H1 (cell line): ENCODE measurements at regions not wholly inside any gene's neighbourhood (a gene's known extent, or its start where the extent isn't known, plus 50 kb on each side); places are given as distances from the start of the nearest gene placed in this dataset.
A peak's percentile ranks its signal among the peaks of the same experiment; 100 is the strongest.

ENCODE experiments used
- CTCF ChIA-PET: fragments of 300-600 bp; sonication (Branson Sonifier 250); formaldehyde crosslinking; loops from one replicate; lab custom pipeline; 2021; ENCODE audit not compliant: partially characterized antibody; lab: Charles Lee
- POLR2A ChIA-PET: fragments of 300-600 bp; sonication (Branson Sonifier 250); formaldehyde crosslinking; loops from one replicate; lab custom pipeline; 2021; ENCODE audit warnings: inconsistent platforms; ENCODE audit not compliant: partially characterized antibody; lab: Charles Lee
- DNase-seq, 2 experiments: peaks; one replicate each; pipeline versions ENCODE4 v3.0.0 to v3.0.0-alpha.2; 2010 to 2022; ENCODE audit warnings: low spot score in 2 of 2, low read depth in 1 of 2, mixed read lengths in 1 of 2
- FAIRE-seq: peaks from 2 replicates; lab custom pipeline; 2011; peaks lifted over from hg19 to GRCh38; lab: Jason Lieb, UNC
- H2AFZ ChIP-seq: 2 replicates; pipeline ENCODE4 v1.8.1; 2012; ENCODE audit warnings: low read length, inconsistent platforms
- H2AK5ac ChIP-seq: 2 replicates; pipeline ENCODE4 v1.6.1; 2013; ENCODE audit warnings: low read depth, low read length
- H2BK120ac ChIP-seq: replicated peaks from 2 replicates; pipeline ENCODE3; 2013; ENCODE audit warnings: low read depth, low read length, inconsistent platforms
- H2BK12ac ChIP-seq: 2 replicates; pipeline ENCODE4 v1.6.1; 2013; ENCODE audit warnings: low read depth, low read length
- H2BK15ac ChIP-seq: 2 replicates; pipeline ENCODE4 v1.6.1; 2013; ENCODE audit warnings: low read length
- H2BK20ac ChIP-seq: 2 replicates; pipeline ENCODE4 v1.6.1; 2013; ENCODE audit warnings: low read length
- H2BK5ac ChIP-seq: 2 replicates; pipeline ENCODE4 v1.6.1; 2013; ENCODE audit warnings: low read depth, low read length
- H3K14ac ChIP-seq: 2 replicates; pipeline ENCODE4 v1.6.1; 2013; ENCODE audit warnings: inconsistent platforms; ENCODE audit not compliant: insufficient read length
- H3K18ac ChIP-seq: 2 replicates; pipeline ENCODE4 v1.6.1; 2013; ENCODE audit warnings: low read length; ENCODE audit errors: extremely low read depth
- H3K23ac ChIP-seq: 2 replicates; pipeline ENCODE4 v1.6.1; 2013; ENCODE audit warnings: inconsistent platforms; ENCODE audit not compliant: insufficient read length
- H3K23me2 ChIP-seq: 2 replicates; pipeline ENCODE4 v1.6.1; 2013; ENCODE audit warnings: low read depth, low read length
- H3K27ac ChIP-seq: 2 replicates; pipeline ENCODE4 v1.6.1; 2011; ENCODE audit warnings: low read depth, low read length, inconsistent platforms
- H3K27me3 ChIP-seq, 4 experiments: replicated peaks in 1 of 4; 1 replicate in 1 of 4; 2 replicates in 3 of 4; pipeline versions ENCODE4 v1.6.1 to v1.8.1; 2011 to 2013; ENCODE audit warnings: low read length in 3 of 4, mild to moderate bottlenecking in 3 of 4, inconsistent platforms in 2 of 4, mixed read lengths in 2 of 4, moderate library complexity in 1 of 4; ENCODE audit not compliant: control insufficient read depth in 3 of 4, insufficient read depth in 3 of 4; ENCODE audit errors: extremely low read depth in 1 of 4
- H3K36me3 ChIP-seq, 4 experiments: 2 replicates each; pipeline versions ENCODE4 v1.6.1 to v1.8.1; 2011 to 2013; ENCODE audit warnings: mild to moderate bottlenecking in 4 of 4, low read length in 3 of 4, moderate library complexity in 2 of 4, control low read depth in 1 of 4, inconsistent platforms in 1 of 4; ENCODE audit not compliant: insufficient read depth in 4 of 4, control insufficient read depth in 2 of 4
- H3K4ac ChIP-seq: replicated peaks from 2 replicates; pipeline ENCODE3; 2013; ENCODE audit warnings: low read length, low read depth, mixed read lengths, inconsistent platforms; ENCODE audit not compliant: insufficient read length
- H3K4me1 ChIP-seq, 4 experiments: replicated peaks in 1 of 4; 1 replicate in 1 of 4; 2 replicates in 3 of 4; pipeline versions ENCODE4 v1.6.1 to v1.8.1; 2011 to 2013; ENCODE audit warnings: low read length in 3 of 4, inconsistent platforms in 2 of 4, mixed read lengths in 1 of 4; ENCODE audit not compliant: insufficient read depth in 4 of 4, control insufficient read depth in 3 of 4
- H3K4me2 ChIP-seq, 2 experiments: 2 replicates each; pipeline versions ENCODE4 v1.6.1 to v1.8.1; 2011 to 2013; ENCODE audit warnings: low read depth in 2 of 2, low read length in 2 of 2, control low read depth in 1 of 2, inconsistent platforms in 1 of 2, mild to moderate bottlenecking in 1 of 2; ENCODE audit not compliant: insufficient read depth in 1 of 2
- H3K4me3 ChIP-seq, 4 experiments: fragments of 200-600, 300-600 bp in 1 of 4; sonication (generic), shearing (Covaris generic), sonication (Bioruptor Twin) in 1 of 4; 2 replicates each; pipeline versions ENCODE4 v1.5.1 to v1.8.1; 2011 to 2016; ENCODE audit warnings: low read length in 4 of 4, low read depth in 3 of 4, control low read depth in 2 of 4, inconsistent platforms in 2 of 4, mild to moderate bottlenecking in 2 of 4, mixed read lengths in 1 of 4, moderate library complexity in 1 of 4; ENCODE audit not compliant: insufficient read depth in 2 of 4; ENCODE audit errors: extremely low read depth in 1 of 4
- H3K56ac ChIP-seq: replicated peaks from 2 replicates; pipeline ENCODE3; 2013; ENCODE audit warnings: low read depth, mild to moderate bottlenecking, mixed read lengths, low read length, inconsistent platforms; ENCODE audit not compliant: insufficient read length
- H3K79me1 ChIP-seq: 2 replicates; pipeline ENCODE4 v1.6.1; 2013; ENCODE audit warnings: low read depth, low read length, control low read depth
- H3K79me2 ChIP-seq, 2 experiments: 2 replicates each; pipeline versions ENCODE4 v1.6.1 to v1.8.1; 2012 to 2013; ENCODE audit warnings: low read length in 2 of 2, mild to moderate bottlenecking in 2 of 2, inconsistent platforms in 1 of 2; ENCODE audit not compliant: insufficient read depth in 2 of 2, control insufficient read depth in 1 of 2
- H3K9ac ChIP-seq, 4 experiments: replicated peaks in 1 of 4; 1 replicate in 1 of 4; 2 replicates in 3 of 4; pipeline versions ENCODE4 v1.6.1 to v1.8.1; 2011 to 2013; ENCODE audit warnings: low read depth in 3 of 4, low read length in 3 of 4, control low read depth in 2 of 4, mild to moderate bottlenecking in 2 of 4, moderate library complexity in 2 of 4, inconsistent platforms in 1 of 4; ENCODE audit errors: extremely low read depth in 1 of 4
- H3K9me3 ChIP-seq, 2 experiments: 2 replicates each; pipeline versions ENCODE4 v1.6.1 to v1.8.1; 2012 to 2013; ENCODE audit warnings: mild to moderate bottlenecking in 2 of 2, moderate library complexity in 2 of 2, control low read depth in 1 of 2, inconsistent platforms in 1 of 2, low read depth in 1 of 2, low read length in 1 of 2, mixed read lengths in 1 of 2; ENCODE audit not compliant: insufficient read depth in 2 of 2
- H4K20me1 ChIP-seq, 2 experiments: replicated peaks in 1 of 2; 2 replicates each; pipeline versions ENCODE3 to v1.8.1; 2011 to 2013; ENCODE audit warnings: inconsistent platforms in 2 of 2, low read length in 2 of 2, mild to moderate bottlenecking in 1 of 2; ENCODE audit not compliant: insufficient read depth in 2 of 2, control insufficient read depth in 1 of 2
- H4K5ac ChIP-seq: 2 replicates; pipeline ENCODE4 v1.6.1; 2013; ENCODE audit warnings: low read length, low read depth, mixed read lengths, inconsistent platforms; ENCODE audit not compliant: insufficient read length
- H4K8ac ChIP-seq: 2 replicates; pipeline ENCODE4 v1.8.0; 2013; ENCODE audit warnings: mild to moderate bottlenecking, moderate library complexity, low read length, inconsistent platforms; ENCODE audit not compliant: insufficient read depth; ENCODE audit errors: extremely low read depth
- H4K91ac ChIP-seq: replicated peaks from 2 replicates; pipeline ENCODE3; 2013; ENCODE audit warnings: low read length, mixed read lengths, inconsistent platforms; ENCODE audit not compliant: insufficient read length
- ATF3 ChIP-seq: IDR thresholded peaks from 2 replicates; pipeline ENCODE4 v1.6.1; 2011; ENCODE audit warnings: low read depth, mild to moderate bottlenecking, low read length; ENCODE audit not compliant: insufficient read depth
- CBX8 ChIP-seq: fragments of 300-800, 300-1000 bp; sonication (generic); IDR thresholded peaks from 2 replicates; pipeline ENCODE4 v1.7.1; 2016; ENCODE audit warnings: low read depth, low read length, borderline replicate concordance
- CHD1 ChIP-seq: IDR thresholded peaks from 2 replicates; pipeline ENCODE4 v1.6.1; 2012; ENCODE audit warnings: low read depth, low read length, improper control_type of control experiment
- HDAC2 ChIP-seq, 2 experiments: fragments of 300-600 bp in 1 of 2; sonication (generic) in 1 of 2; IDR thresholded peaks; 2 replicates each; pipeline ENCODE4 v1.6.1; 2011 to 2012; ENCODE audit warnings: low read depth in 2 of 2, low read length in 2 of 2, mild to moderate bottlenecking in 2 of 2, moderate library complexity in 2 of 2, borderline replicate concordance in 1 of 2, inconsistent platforms in 1 of 2
- KDM4A ChIP-seq: IDR thresholded peaks from one replicate; pipeline ENCODE4 v1.7.1; 2012; ENCODE audit warnings: low read depth, mild to moderate bottlenecking, moderate library complexity, low read length, inconsistent platforms; ENCODE audit not compliant: severe bottlenecking
- PHF8 ChIP-seq: fragments of 200-600 bp; sonication (generic); conservative IDR thresholded peaks from 2 replicates; pipeline ENCODE4 v1.7.1; 2012; ENCODE audit warnings: low read depth, mild to moderate bottlenecking, inconsistent platforms, low read length, moderate library complexity
- RAD21 ChIP-seq, 2 experiments: IDR thresholded peaks in 1 of 2; conservative IDR thresholded peaks in 1 of 2; 2 replicates each; pipeline ENCODE4 v1.6.1; 2011; ENCODE audit warnings: low read depth in 2 of 2, low read length in 2 of 2, improper control_type of control experiment in 1 of 2, inconsistent platforms in 1 of 2, mild to moderate bottlenecking in 1 of 2, moderate library complexity in 1 of 2
- RFX5 ChIP-seq: IDR thresholded peaks from 2 replicates; pipeline ENCODE4 v1.6.1; 2011; ENCODE audit warnings: low read depth, low read length, improper control_type of control experiment, borderline replicate concordance
- SIX5 ChIP-seq: IDR thresholded peaks from 2 replicates; pipeline ENCODE4 v1.6.1; 2011; ENCODE audit warnings: mild to moderate bottlenecking, low read depth, low read length
- SUZ12 ChIP-seq: fragments of 200-600 bp; sonication (generic); IDR thresholded peaks from 2 replicates; pipeline ENCODE4 v1.6.1; 2012; ENCODE audit warnings: mild to moderate bottlenecking, inconsistent platforms, low read length, moderate library complexity, mixed read lengths
- TAF1 ChIP-seq: IDR thresholded peaks from 2 replicates; pipeline ENCODE4 v1.6.1; 2011; ENCODE audit warnings: mild to moderate bottlenecking, low read depth, low read length
- TCF12 ChIP-seq: IDR thresholded peaks from 2 replicates; pipeline ENCODE4 v1.6.1; 2011; ENCODE audit warnings: low read depth, mild to moderate bottlenecking, low read length
- YY1 ChIP-seq: IDR thresholded peaks from 2 replicates; pipeline ENCODE4 v1.6.1; 2011; ENCODE audit warnings: low read depth, mild to moderate bottlenecking, low read length

GRCh38 chr13:63403733-63404132 is 1988.1 kb upstream of the PCDH20 start:
- Histone ChIP-seq H3K4me3 (no peak overlapping the region), H3K79me2 (no peaks in the 10 kb centered on the region), H2AK5ac (no peak overlapping the region), H4K91ac (no peak overlapping the region), H2BK120ac (no peak overlapping the region), H3K23me2 (no peaks in the 10 kb centered on the region), H2BK12ac (no peak overlapping the region; the same call in 1 of the 2 replicates), H3K9ac (no peak overlapping the region), H2BK5ac (no peak overlapping the region), H3K27me3 (no peaks in the 10 kb centered on the region), H3K56ac (no peak overlapping the region), H4K20me1 (no peaks in the 10 kb centered on the region), H4K5ac (no peak overlapping the region), H3K9me3 (no peaks in the 10 kb centered on the region), H3K79me1 (no peaks in the 10 kb centered on the region), H2AFZ (peak overlapping the region; percentile 13; the same call in 1 of the 2 replicates), H3K4ac (no peak overlapping the region), H3K18ac (no peak overlapping the region), H3K4me1 (no peaks in the 10 kb centered on the region; a peak in 2 of 7 replicates), H3K27ac (no peak overlapping the region), H3K36me3 (no peaks in the 10 kb centered on the region), H3K14ac (no peak overlapping the region), H4K8ac (no peak overlapping the region), H3K4me2 (no peak overlapping the region), H2BK20ac (no peak overlapping the region), H2BK15ac (no peak overlapping the region), H3K23ac (no peak overlapping the region)
- DNase-seq, result no peak
- ChIA-PET POLR2A (no interaction called here), CTCF (no interaction called here)
- no peak for TF ChIP-seq RFX5
- TF ChIP-seq TAF1, result no peak
- TF ChIP-seq TCF12, result no peak
- no peak for TF ChIP-seq PHF8
- no peak for TF ChIP-seq YY1
- no peak for TF ChIP-seq KDM4A
- no peak for TF ChIP-seq CHD1
- no peak for TF ChIP-seq CBX8
- TF ChIP-seq RAD21 (IDR thresholded peaks at IDR 0.05 in 1 of 2, conservative IDR thresholded peaks at IDR 0.05 in 1 of 2; ENCODE audit: low read depth in 2 of 2, low read length in 2 of 2), result no peak
- TF ChIP-seq SUZ12, result no peak
- no peak for TF ChIP-seq SIX5
- TF ChIP-seq HDAC2 (IDR thresholded peaks at IDR 0.05; ENCODE audit: borderline replicate concordance in 1 of 2, low read depth in 2 of 2, low read length in 2 of 2), result no peak
- TF ChIP-seq ATF3, result no peak
- FAIRE-seq, result no peak
